ENCODE measurements at regions not wholly inside any gene's neighbourhood (a gene's known extent, or its start where the extent isn't known, plus 50 kb on each side); places are given as distances from the start of the nearest gene placed in this dataset.

- peak; percentile 42 for DNase-seq (ENCODE audit: low read depth)
- no peak for TF ChIP-seq CTCF (IDR thresholded peaks at IDR 0.05; ENCODE audit: control insufficient read depth, insufficient read depth, low read depth, low read length, missing control alignments)
- H3K4me3 ChIP-seq (ENCODE audit: control insufficient read depth, low read depth, low read length): peak overlapping the region; percentile 62
These were observed 104.0 kb downstream of the FAM53A start for GRCh38 chr4:1579901-1580691.

GRCh38 chr4:1579001-1579900 lies 104.9 kb downstream of the FAM53A start:
- TF ChIP-seq CTCF (IDR thresholded peaks at IDR 0.05; ENCODE audit: control insufficient read depth, insufficient read depth, low read depth, low read length, missing control alignments): peak; percentile 39
- peak overlapping the region; percentile 62 for H3K4me3 ChIP-seq (ENCODE audit: control insufficient read depth, low read depth, low read length)
- DNase-seq (ENCODE audit: low read depth): no peak

- no peak for TF ChIP-seq CTCF (IDR thresholded peaks at IDR 0.05; ENCODE audit: control insufficient read depth, insufficient read depth, low read depth, low read length, missing control alignments)
- no peak for DNase-seq (ENCODE audit: low read depth)
- peak overlapping the region; percentile 62 for H3K4me3 ChIP-seq (ENCODE audit: control insufficient read depth, low read depth, low read length)
These were observed 105.8 kb downstream of the FAM53A start for GRCh38 chr4:1578251-1578773.

GRCh38 chr4:1577822-1578217 lies 106.3 kb downstream of the FAM53A start:
- H3K4me3 ChIP-seq (ENCODE audit: control insufficient read depth, low read depth, low read length): no peak overlapping the region
- TF ChIP-seq CTCF (IDR thresholded peaks at IDR 0.05; ENCODE audit: control insufficient read depth, insufficient read depth, low read depth, low read length, missing control alignments): no peak
- DNase-seq (ENCODE audit: low read depth): no peak

GRCh38 chr4:1576961-1577821 lies 106.9 kb downstream of the FAM53A start:
- no peak for TF ChIP-seq CTCF (IDR thresholded peaks at IDR 0.05; ENCODE audit: control insufficient read depth, insufficient read depth, low read depth, low read length, missing control alignments)
- no peak for DNase-seq (ENCODE audit: low read depth)

More at GRCh38 chr4:1576961-1577821, 106.9 kb downstream of the FAM53A start:
- no peak overlapping the region for H3K4me3 ChIP-seq (ENCODE audit: control insufficient read depth, low read depth, low read length)
